ENCODE measurements at regions not wholly inside any gene's neighbourhood (a gene's known extent, or its start where the extent isn't known, plus 50 kb on each side); places are given as distances from the start of the nearest gene placed in this dataset.

- H3K27ac Mint-ChIP-seq (ENCODE audit: unreplicated experiment) = no peak overlapping the region
- H3K4me1 Mint-ChIP-seq (ENCODE audit: unreplicated experiment) = peaks cover 9% of the 10 kb centered on the region
- no peak overlapping the region for H3K4me3 Mint-ChIP-seq (ENCODE audit: unreplicated experiment)
- H3K27me3 Mint-ChIP-seq (ENCODE audit: unreplicated experiment) = no peaks in the 10 kb centered on the region
- no peak for TF ChIP-seq CTCF (IDR thresholded peaks at IDR 0.05)
- no peak for DNase-seq (ENCODE audit: extremely low spot score, unreplicated experiment)
- H3K9me3 Mint-ChIP-seq (ENCODE audit: unreplicated experiment) = no peaks in the 10 kb centered on the region
- no peaks in the 10 kb centered on the region for H3K36me3 Mint-ChIP-seq (ENCODE audit: unreplicated experiment)
Measured at GRCh38 chr5:103472265-103472664, 90.3 kb downstream of the NUDT12 start.

GRCh38 chr5:103469288-103470040, 93.1 kb downstream of the NUDT12 start:
- Mint-ChIP-seq H3K9me3 (ENCODE audit: unreplicated experiment) (no peaks in the 10 kb centered on the region), H3K27ac (ENCODE audit: unreplicated experiment) (no peak overlapping the region), H3K4me1 (ENCODE audit: unreplicated experiment) (peaks cover 7% of the 10 kb centered on the region), H3K27me3 (ENCODE audit: unreplicated experiment) (no peaks in the 10 kb centered on the region), H3K36me3 (ENCODE audit: unreplicated experiment) (no peaks in the 10 kb centered on the region), H3K4me3 (ENCODE audit: unreplicated experiment) (no peak overlapping the region)
- TF ChIP-seq CTCF (IDR thresholded peaks at IDR 0.05) = no peak
- no peak for DNase-seq (ENCODE audit: extremely low spot score, unreplicated experiment)

GRCh38 chr5:103467831-103468230, 94.8 kb downstream of the NUDT12 start:
- Mint-ChIP-seq H3K4me3 (ENCODE audit: unreplicated experiment) (no peak overlapping the region), H3K27ac (ENCODE audit: unreplicated experiment) (no peak overlapping the region), H3K9me3 (ENCODE audit: unreplicated experiment) (no peaks in the 10 kb centered on the region), H3K36me3 (ENCODE audit: unreplicated experiment) (no peaks in the 10 kb centered on the region), H3K4me1 (ENCODE audit: unreplicated experiment) (peaks cover 6% of the 10 kb centered on the region), H3K27me3 (ENCODE audit: unreplicated experiment) (no peaks in the 10 kb centered on the region)
- no peak for TF ChIP-seq CTCF (IDR thresholded peaks at IDR 0.05)
- DNase-seq (ENCODE audit: extremely low spot score, unreplicated experiment) = no peak

GRCh38 chr5:103466495-103466894, 96.1 kb downstream of the NUDT12 start:
- Mint-ChIP-seq H3K27ac (ENCODE audit: unreplicated experiment) (no peak overlapping the region), H3K9me3 (ENCODE audit: unreplicated experiment) (no peaks in the 10 kb centered on the region), H3K4me1 (ENCODE audit: unreplicated experiment) (no peaks in the 10 kb centered on the region), H3K27me3 (ENCODE audit: unreplicated experiment) (no peaks in the 10 kb centered on the region), H3K4me3 (ENCODE audit: unreplicated experiment) (no peak overlapping the region), H3K36me3 (ENCODE audit: unreplicated experiment) (no peaks in the 10 kb centered on the region)
- TF ChIP-seq CTCF (IDR thresholded peaks at IDR 0.05) = no peak
- DNase-seq (ENCODE audit: extremely low spot score, unreplicated experiment) = no peak

GRCh38 chr5:103465891-103466290, 96.7 kb downstream of the NUDT12 start:
- H3K36me3 Mint-ChIP-seq (ENCODE audit: unreplicated experiment) = no peaks in the 10 kb centered on the region
- no peak overlapping the region for H3K27ac Mint-ChIP-seq (ENCODE audit: unreplicated experiment)
- DNase-seq (ENCODE audit: extremely low spot score, unreplicated experiment) = no peak
- H3K27me3 Mint-ChIP-seq (ENCODE audit: unreplicated experiment) = no peaks in the 10 kb centered on the region
- peaks cover 2% of the 10 kb centered on the region for H3K4me1 Mint-ChIP-seq (ENCODE audit: unreplicated experiment)
- H3K4me3 Mint-ChIP-seq (ENCODE audit: unreplicated experiment) = no peak overlapping the region
- TF ChIP-seq CTCF (IDR thresholded peaks at IDR 0.05) = no peak
- no peaks in the 10 kb centered on the region for H3K9me3 Mint-ChIP-seq (ENCODE audit: unreplicated experiment)

Data from osteocyte (in vitro differentiated cells).